NCI-H69 (cell line): ENCODE measurements at regions not wholly inside any gene's neighbourhood (a gene's known extent, or its start where the extent isn't known, plus 50 kb on each side); places are given as distances from the start of the nearest gene placed in this dataset.
A peak's percentile ranks its signal among the peaks of the same experiment; 100 is the strongest.

ENCODE experiments used
- DNase-seq: peaks from one replicate; lab custom pipeline; 2025; lab: John Stamatoyannopoulos, UW

- no peak for DNase-seq
Measured at GRCh38 chr11:119886667-119887230, 157.7 kb upstream of the NECTIN1 start.

GRCh38 chr11:119885861-119886567 lies 157.0 kb upstream of the NECTIN1 start:
- DNase-seq: no peak

GRCh38 chr11:119885067-119885466 lies 156.1 kb upstream of the NECTIN1 start:
- no peak for DNase-seq

GRCh38 chr11:119882316-119882715 lies 153.3 kb upstream of the NECTIN1 start:
- no peak for DNase-seq

- DNase-seq: no peak
Measured at GRCh38 chr11:119880873-119881272, 151.9 kb upstream of the NECTIN1 start.

GRCh38 chr11:119880143-119880542 lies 151.1 kb upstream of the NECTIN1 start:
- DNase-seq: peak; percentile 83

- DNase-seq: no peak
Measured at GRCh38 chr11:119878990-119879389, 150.0 kb upstream of the NECTIN1 start.

GRCh38 chr11:119876841-119877240 lies 147.8 kb upstream of the NECTIN1 start:
- DNase-seq: no peak

GRCh38 chr11:119875841-119876600 lies 147.0 kb upstream of the NECTIN1 start:
- DNase-seq: no peak

- DNase-seq: peak; percentile 33
Measured at GRCh38 chr11:119874660-119875238, 145.7 kb upstream of the NECTIN1 start.

GRCh38 chr11:119873761-119874421 lies 144.9 kb upstream of the NECTIN1 start:
- no peak for DNase-seq

GRCh38 chr11:119872611-119873310 lies 143.8 kb upstream of the NECTIN1 start:
- no peak for DNase-seq

GRCh38 chr11:119865661-119866156 lies 136.7 kb upstream of the NECTIN1 start:
- DNase-seq: peak; percentile 71

GRCh38 chr11:119864836-119865235 lies 135.8 kb upstream of the NECTIN1 start:
- DNase-seq: peak; percentile 51

- peak; percentile 98 for DNase-seq
Measured at GRCh38 chr11:119863851-119864601, 135.0 kb upstream of the NECTIN1 start.

GRCh38 chr11:119863236-119863635 lies 134.2 kb upstream of the NECTIN1 start:
- DNase-seq: no peak

GRCh38 chr11:119861160-119861559 lies 132.2 kb upstream of the NECTIN1 start:
- DNase-seq: peak; percentile 82

- DNase-seq: no peak
Measured at GRCh38 chr11:119860561-119861094, 131.6 kb upstream of the NECTIN1 start.

GRCh38 chr11:119859684-119860083 lies 130.7 kb upstream of the NECTIN1 start:
- peak; percentile 24 for DNase-seq

- DNase-seq: no peak
Measured at GRCh38 chr11:119858288-119858687, 129.3 kb upstream of the NECTIN1 start.
